ENCODE measurements at regions not wholly inside any gene's neighbourhood (a gene's known extent, or its start where the extent isn't known, plus 50 kb on each side); places are given as distances from the start of the nearest gene placed in this dataset.

- DNase-seq (ENCODE audit: unreplicated experiment): no peak
- no peak overlapping the region for H3K27ac Mint-ChIP-seq (ENCODE audit: low read depth, unreplicated experiment)
- H3K4me1 Mint-ChIP-seq (ENCODE audit: insufficient read depth, unreplicated experiment): no peaks in the 10 kb centered on the region
- no peaks in the 10 kb centered on the region for H3K36me3 Mint-ChIP-seq (ENCODE audit: insufficient read depth, unreplicated experiment)
- POLR2A ChIA-PET: interaction anchor here (1.1 to 1.5 kb wide), 2 partner anchors 12 to 18 kb away, joined by 3 to 4 read pairs; no protein-coding TSS in a partner anchor
- TF ChIP-seq CTCF (IDR thresholded peaks at IDR 0.05; ENCODE audit: unreplicated experiment): no peak
- intact Hi-C loops (cut with micrococcal nuclease): no loop called here
- BruUV-seq (replicated peaks): no TSS peak
- CTCF ChIA-PET: interaction anchor here (0.6 to 1.0 kb wide), 2 partner anchors 25 to 31 kb away, joined by 3 to 6 read pairs; no protein-coding TSS in a partner anchor
- H3K9me3 Mint-ChIP-seq (ENCODE audit: unreplicated experiment): no peaks in the 10 kb centered on the region
- no peaks in the 10 kb centered on the region for H3K27me3 Mint-ChIP-seq (ENCODE audit: insufficient read depth, unreplicated experiment)
- no peak overlapping the region for H3K4me3 Mint-ChIP-seq (ENCODE audit: unreplicated experiment)
Measured at GRCh38 chr18:44556296-44556695, 124.4 kb upstream of the SETBP1 start.

- Mint-ChIP-seq H3K27ac (ENCODE audit: low read depth, unreplicated experiment) (no peak overlapping the region), H3K4me3 (ENCODE audit: unreplicated experiment) (no peak overlapping the region), H3K4me1 (ENCODE audit: insufficient read depth, unreplicated experiment) (no peaks in the 10 kb centered on the region), H3K36me3 (ENCODE audit: insufficient read depth, unreplicated experiment) (no peaks in the 10 kb centered on the region), H3K9me3 (ENCODE audit: unreplicated experiment) (no peaks in the 10 kb centered on the region), H3K27me3 (ENCODE audit: insufficient read depth, unreplicated experiment) (no peaks in the 10 kb centered on the region)
- no TSS peak for BruUV-seq (replicated peaks)
- no peak for DNase-seq (ENCODE audit: unreplicated experiment)
- intact Hi-C loops (cut with micrococcal nuclease): no loop called here
- CTCF ChIA-PET: no interaction called here
- TF ChIP-seq CTCF (IDR thresholded peaks at IDR 0.05; ENCODE audit: unreplicated experiment): no peak
- POLR2A ChIA-PET: interaction anchor here (1.5 kb wide), 1 partner anchor 11 kb away, joined by 4 read pairs; no protein-coding TSS in a partner anchor
Measured at GRCh38 chr18:44557616-44558151, 123.0 kb upstream of the SETBP1 start.

- no peak overlapping the region for H3K4me3 Mint-ChIP-seq (ENCODE audit: unreplicated experiment)
- H3K27me3 Mint-ChIP-seq (ENCODE audit: insufficient read depth, unreplicated experiment): no peaks in the 10 kb centered on the region
- intact Hi-C loops (cut with micrococcal nuclease): no loop called here
- TF ChIP-seq CTCF (IDR thresholded peaks at IDR 0.05; ENCODE audit: unreplicated experiment): no peak
- ChIA-PET CTCF (no interaction called here), POLR2A (no interaction called here)
- no TSS peak for BruUV-seq (replicated peaks)
- H3K27ac Mint-ChIP-seq (ENCODE audit: low read depth, unreplicated experiment): no peak overlapping the region
- no peaks in the 10 kb centered on the region for H3K36me3 Mint-ChIP-seq (ENCODE audit: insufficient read depth, unreplicated experiment)
- DNase-seq (ENCODE audit: unreplicated experiment): no peak
- no peaks in the 10 kb centered on the region for H3K9me3 Mint-ChIP-seq (ENCODE audit: unreplicated experiment)
- H3K4me1 Mint-ChIP-seq (ENCODE audit: insufficient read depth, unreplicated experiment): peaks cover 6% of the 10 kb centered on the region
Measured at GRCh38 chr18:44558767-44559166, 121.9 kb upstream of the SETBP1 start.

- Mint-ChIP-seq H3K27ac (ENCODE audit: low read depth, unreplicated experiment) (no peak overlapping the region), H3K9me3 (ENCODE audit: unreplicated experiment) (no peaks in the 10 kb centered on the region), H3K27me3 (ENCODE audit: insufficient read depth, unreplicated experiment) (no peaks in the 10 kb centered on the region), H3K36me3 (ENCODE audit: insufficient read depth, unreplicated experiment) (no peaks in the 10 kb centered on the region), H3K4me3 (ENCODE audit: unreplicated experiment) (no peak overlapping the region), H3K4me1 (ENCODE audit: insufficient read depth, unreplicated experiment) (peaks cover 31% of the 10 kb centered on the region)
- CTCF ChIA-PET: interaction anchor here (0.9 kb wide), 1 partner anchor 17 kb away, joined by 4 read pairs; no protein-coding TSS in a partner anchor
- intact Hi-C loops (cut with micrococcal nuclease): no loop called here
- no TSS peak for BruUV-seq (replicated peaks)
- no peak for TF ChIP-seq CTCF (IDR thresholded peaks at IDR 0.05; ENCODE audit: unreplicated experiment)
- no peak for DNase-seq (ENCODE audit: unreplicated experiment)
- POLR2A ChIA-PET: no interaction called here
Measured at GRCh38 chr18:44562986-44563385, 117.7 kb upstream of the SETBP1 start.
